SKM-1 (cell line): ENCODE measurements at regions not wholly inside any gene's neighbourhood (a gene's known extent, or its start where the extent isn't known, plus 50 kb on each side); places are given as distances from the start of the nearest gene placed in this dataset.

Experiments used
- DNase-seq: peaks from one replicate; lab custom pipeline; 2025; ENCODE audit not compliant: unreplicated experiment; lab: John Stamatoyannopoulos, UW

- no peak for DNase-seq
Observed at GRCh38 chr21:40901691-40902090, 54.7 kb upstream of the DSCAM start.

- no peak for DNase-seq
Observed at GRCh38 chr21:40902299-40902698, 55.3 kb upstream of the DSCAM start.

- DNase-seq: no peak
Observed at GRCh38 chr21:40902993-40903392, 56.0 kb upstream of the DSCAM start.

GRCh38 chr21:40905251-40905650, 58.3 kb upstream of the DSCAM start:
- no peak for DNase-seq

- no peak for DNase-seq
Observed at GRCh38 chr21:40912375-40912774, 65.4 kb upstream of the DSCAM start.

- no peak for DNase-seq
Observed at GRCh38 chr21:40915114-40915513, 68.2 kb upstream of the DSCAM start.

- no peak for DNase-seq
Observed at GRCh38 chr21:40923407-40923806, 76.4 kb upstream of the DSCAM start.

- no peak for DNase-seq
Observed at GRCh38 chr21:40923901-40924300, 76.9 kb upstream of the DSCAM start.

- no peak for DNase-seq
Observed at GRCh38 chr21:40924641-40925040, 77.7 kb upstream of the DSCAM start.

GRCh38 chr21:40926238-40926637, 79.3 kb upstream of the DSCAM start:
- no peak for DNase-seq

GRCh38 chr21:40929833-40930232, 82.9 kb upstream of the DSCAM start:
- no peak for DNase-seq

GRCh38 chr21:40931197-40931596, 84.2 kb upstream of the DSCAM start:
- DNase-seq: no peak

- DNase-seq: no peak
Observed at GRCh38 chr21:40936178-40936577, 89.2 kb upstream of the DSCAM start.

- no peak for DNase-seq
Observed at GRCh38 chr21:40936771-40937261, 89.9 kb upstream of the DSCAM start.

GRCh38 chr21:40938078-40938477, 91.1 kb upstream of the DSCAM start:
- DNase-seq: no peak

- no peak for DNase-seq
Observed at GRCh38 chr21:40938611-40939010, 91.7 kb upstream of the DSCAM start.

- no peak for DNase-seq
Observed at GRCh38 chr21:40947713-40948112, 100.8 kb upstream of the DSCAM start.

GRCh38 chr21:40950970-40951369, 104.0 kb upstream of the DSCAM start:
- no peak for DNase-seq

- DNase-seq: no peak
Observed at GRCh38 chr21:40952551-40953323, 105.8 kb upstream of the DSCAM start.

GRCh38 chr21:40964691-40965090, 117.7 kb upstream of the DSCAM start:
- DNase-seq: no peak

- no peak for DNase-seq
Observed at GRCh38 chr21:40967771-40968170, 120.8 kb upstream of the DSCAM start.

GRCh38 chr21:40972151-40972550, 125.2 kb upstream of the DSCAM start:
- no peak for DNase-seq
